OCI-LY1 (cell line): ENCODE measurements at regions not wholly inside any gene's neighbourhood (a gene's known extent, or its start where the extent isn't known, plus 50 kb on each side); places are given as distances from the start of the nearest gene placed in this dataset.

ENCODE experiments used
- H2AFZ ChIP-seq: fragments of 200-600 bp; sonication (generic), shearing (Covaris generic); 2 replicates; pipeline ENCODE4 v1.6.0; 2014; ENCODE audit warnings: antibody characterized with exemption, mild to moderate bottlenecking, low read length
- H3F3A ChIP-seq: fragments of 200-600 bp; sonication (generic), shearing (Covaris generic); 2 replicates; pipeline ENCODE4 v1.6.0; 2014; ENCODE audit warnings: mild to moderate bottlenecking, antibody characterized with exemption, low read length, moderate library complexity; ENCODE audit not compliant: insufficient read depth
- H3K27ac ChIP-seq: fragments of 200-600 bp; sonication (generic); 2 replicates; pipeline ENCODE4 v1.5.1; 2014; ENCODE audit warnings: low read length, mixed run types, mild to moderate bottlenecking, low read depth; ENCODE audit not compliant: poor library complexity, severe bottlenecking
- H3K27me3 ChIP-seq: fragments of 200-600 bp; sonication (generic); 2 replicates; pipeline ENCODE4 v1.6.0; 2014; ENCODE audit warnings: antibody characterized with exemption, mild to moderate bottlenecking, low read length, moderate library complexity; ENCODE audit not compliant: insufficient read depth
- H3K36me3 ChIP-seq: fragments of 200-600 bp; sonication (generic); 2 replicates; pipeline ENCODE4 v1.6.1; 2014; ENCODE audit warnings: mild to moderate bottlenecking, antibody characterized with exemption, low read length, moderate library complexity, mixed read lengths; ENCODE audit not compliant: insufficient read depth
- H3K4me1 ChIP-seq: fragments of 200-600 bp; sonication (generic); 2 replicates; pipeline ENCODE4 v1.5.1; 2014; ENCODE audit warnings: mild to moderate bottlenecking, low read length, moderate library complexity; ENCODE audit not compliant: insufficient read depth, severe bottlenecking
- H3K4me2 ChIP-seq: fragments of 200-600 bp; sonication (generic), shearing (Covaris generic); 2 replicates; pipeline ENCODE4 v1.6.1; 2014; ENCODE audit warnings: low read length
- H3K4me3 ChIP-seq: fragments of 200-600 bp; sonication (generic); 2 replicates; pipeline ENCODE4 v1.5.1; 2014; ENCODE audit warnings: low read length, low read depth, mild to moderate bottlenecking, mixed read lengths; ENCODE audit not compliant: poor library complexity, severe bottlenecking
- H3K79me2 ChIP-seq: fragments of 200-600 bp; shearing (Covaris generic); 2 replicates; pipeline ENCODE4 v1.6.1; 2016; ENCODE audit warnings: mixed run types, low read length, mixed read lengths; ENCODE audit not compliant: insufficient read depth
- H3K9ac ChIP-seq: fragments of 200-600 bp; sonication (generic), shearing (Covaris generic); 2 replicates; pipeline ENCODE4 v1.6.1; 2014; ENCODE audit warnings: mild to moderate bottlenecking, low read length, mixed read lengths
- H3K9me2 ChIP-seq: fragments of 200-600 bp; sonication (generic), shearing (Covaris generic); 2 replicates; pipeline ENCODE4 v1.6.1; 2014; ENCODE audit warnings: low read depth, mild to moderate bottlenecking, low read length, mixed read lengths
- H3K9me3 ChIP-seq: fragments of 200-600 bp; shearing (Covaris generic); 2 replicates; pipeline ENCODE4 v1.6.1; 2014; ENCODE audit warnings: low read length, mixed read lengths
- H4K20me1 ChIP-seq: fragments of 200-600 bp; sonication (generic), shearing (Covaris generic); 2 replicates; pipeline ENCODE4 v1.6.0; 2016; ENCODE audit warnings: mild to moderate bottlenecking, low read length; ENCODE audit not compliant: insufficient read depth
- EZH2 ChIP-seq: fragments of 200-600 bp; sonication (generic), shearing (Covaris generic); IDR thresholded peaks from 2 replicates; pipeline ENCODE4 v1.8.0; 2017; ENCODE audit warnings: borderline replicate concordance, mixed run types, mild to moderate bottlenecking, antibody characterized with exemption, low read length, moderate library complexity, mixed read lengths
- TF ChIP-seq, protein P1 (sequence below): fragments of 200-600 bp; sonication (generic), shearing (Covaris generic); IDR thresholded peaks from 2 replicates; pipeline ENCODE4 v1.5.1; 2017; ENCODE audit warnings: mild to moderate bottlenecking, antibody characterized with exemption, low read length, moderate library complexity, mixed read lengths

DNA sequence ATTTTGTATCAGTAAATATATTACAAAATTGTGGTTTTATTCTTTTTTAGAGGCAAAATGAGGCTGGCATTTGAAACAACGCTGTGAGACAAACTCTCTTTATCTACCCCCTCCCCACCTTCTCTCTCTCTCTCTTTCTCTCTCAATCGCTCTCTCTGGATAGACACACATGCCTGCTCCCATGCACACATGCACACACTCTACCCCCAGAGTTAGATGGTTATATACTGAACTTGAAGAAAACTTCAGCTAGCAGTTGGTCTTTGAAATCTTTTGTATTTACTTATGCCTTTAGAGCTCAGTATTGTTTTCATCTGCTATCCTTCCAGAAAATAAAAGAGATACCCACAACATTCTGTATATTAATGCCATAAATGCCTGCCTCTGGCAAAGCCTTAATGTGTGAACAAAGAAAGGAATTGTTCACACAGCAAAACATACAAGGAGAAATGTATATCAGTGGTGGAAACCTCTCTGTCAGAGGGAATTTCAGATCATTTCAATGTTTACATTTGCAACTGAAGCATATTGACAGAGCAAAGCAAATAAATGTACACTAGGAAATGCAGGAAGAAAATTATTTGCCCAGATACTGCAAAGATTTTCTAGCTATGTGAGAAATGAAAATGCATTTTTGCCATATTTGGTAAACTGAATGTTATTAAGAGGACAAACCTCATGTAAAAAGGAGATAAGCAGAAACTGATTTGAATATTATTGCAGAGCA lies 217.0 kb upstream of the UBE2E3 start:
- Histone ChIP-seq H4K20me1 (no peaks in the 10 kb centered on the region), H3K9me2 (no peaks in the 10 kb centered on the region), H3K27me3 (no peaks in the 10 kb centered on the region), H3F3A (no peaks in the 10 kb centered on the region), H3K27ac (no peak overlapping the region), H3K4me1 (no peaks in the 10 kb centered on the region), H3K9ac (no peak overlapping the region), H2AFZ (no peak overlapping the region), H3K4me3 (no peak overlapping the region), H3K4me2 (no peak overlapping the region), H3K36me3 (no peaks in the 10 kb centered on the region), H3K9me3 (no peaks in the 10 kb centered on the region), H3K79me2 (no peaks in the 10 kb centered on the region)
- TF ChIP-seq, protein P1, sequence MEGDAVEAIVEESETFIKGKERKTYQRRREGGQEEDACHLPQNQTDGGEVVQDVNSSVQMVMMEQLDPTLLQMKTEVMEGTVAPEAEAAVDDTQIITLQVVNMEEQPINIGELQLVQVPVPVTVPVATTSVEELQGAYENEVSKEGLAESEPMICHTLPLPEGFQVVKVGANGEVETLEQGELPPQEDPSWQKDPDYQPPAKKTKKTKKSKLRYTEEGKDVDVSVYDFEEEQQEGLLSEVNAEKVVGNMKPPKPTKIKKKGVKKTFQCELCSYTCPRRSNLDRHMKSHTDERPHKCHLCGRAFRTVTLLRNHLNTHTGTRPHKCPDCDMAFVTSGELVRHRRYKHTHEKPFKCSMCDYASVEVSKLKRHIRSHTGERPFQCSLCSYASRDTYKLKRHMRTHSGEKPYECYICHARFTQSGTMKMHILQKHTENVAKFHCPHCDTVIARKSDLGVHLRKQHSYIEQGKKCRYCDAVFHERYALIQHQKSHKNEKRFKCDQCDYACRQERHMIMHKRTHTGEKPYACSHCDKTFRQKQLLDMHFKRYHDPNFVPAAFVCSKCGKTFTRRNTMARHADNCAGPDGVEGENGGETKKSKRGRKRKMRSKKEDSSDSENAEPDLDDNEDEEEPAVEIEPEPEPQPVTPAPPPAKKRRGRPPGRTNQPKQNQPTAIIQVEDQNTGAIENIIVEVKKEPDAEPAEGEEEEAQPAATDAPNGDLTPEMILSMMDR, result no peak

DNA sequence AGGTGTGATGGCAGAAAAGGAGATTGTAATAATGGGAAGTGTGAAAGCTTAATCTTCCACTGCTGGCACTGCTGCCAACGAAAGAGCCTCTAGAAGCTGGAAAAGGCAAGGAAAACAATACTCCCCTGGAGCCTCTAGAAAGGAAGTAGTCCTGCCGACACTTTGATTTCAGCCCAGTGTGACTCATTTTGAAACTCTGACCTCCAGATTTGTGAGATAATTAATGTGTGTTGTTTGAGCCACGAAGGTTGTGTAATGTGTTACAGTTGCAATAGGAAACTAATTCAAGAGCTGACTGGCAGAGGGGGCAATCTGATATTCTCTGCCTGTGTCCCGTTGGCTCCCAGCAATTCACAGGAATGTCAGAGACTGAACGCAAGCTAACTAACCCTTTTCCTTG lies 219.2 kb upstream of the UBE2E3 start:
- TF ChIP-seq EZH2, result no peak
- TF ChIP-seq, protein P1, result no peak
- H2AFZ ChIP-seq, result no peak overlapping the region
- H3K4me3 ChIP-seq, result no peak overlapping the region
- H4K20me1 ChIP-seq, result no peaks in the 10 kb centered on the region
- H3K36me3 ChIP-seq, result no peaks in the 10 kb centered on the region
- no peaks in the 10 kb centered on the region for H3K79me2 ChIP-seq
- H3K4me1 ChIP-seq, result no peaks in the 10 kb centered on the region
- H3K9me2 ChIP-seq, result no peaks in the 10 kb centered on the region
- H3K27me3 ChIP-seq, result no peaks in the 10 kb centered on the region
- H3K9ac ChIP-seq, result no peak overlapping the region
- H3F3A ChIP-seq, result no peaks in the 10 kb centered on the region
- no peak overlapping the region for H3K4me2 ChIP-seq
- no peak overlapping the region for H3K27ac ChIP-seq
- H3K9me3 ChIP-seq, result no peaks in the 10 kb centered on the region

GRCh38 chr2:180759631-180760030 lies 220.8 kb upstream of the UBE2E3 start:
- no peak overlapping the region for H3K27ac ChIP-seq
- H3K9me2 ChIP-seq, result no peaks in the 10 kb centered on the region
- no peak overlapping the region for H3K4me2 ChIP-seq
- H2AFZ ChIP-seq, result no peak overlapping the region
- H3K4me1 ChIP-seq, result no peaks in the 10 kb centered on the region
- H3F3A ChIP-seq, result no peaks in the 10 kb centered on the region
- H3K4me3 ChIP-seq, result no peak overlapping the region
- no peaks in the 10 kb centered on the region for H3K9me3 ChIP-seq
- no peaks in the 10 kb centered on the region for H3K36me3 ChIP-seq
- H4K20me1 ChIP-seq, result no peaks in the 10 kb centered on the region
- TF ChIP-seq EZH2, result no peak
- TF ChIP-seq, protein P1, result no peak
- H3K27me3 ChIP-seq, result no peaks in the 10 kb centered on the region
- no peak overlapping the region for H3K9ac ChIP-seq
- no peaks in the 10 kb centered on the region for H3K79me2 ChIP-seq
